GM19468 (cell line): ENCODE measurements at regions not wholly inside any gene's neighbourhood (a gene's known extent, or its start where the extent isn't known, plus 50 kb on each side); places are given as distances from the start of the nearest gene placed in this dataset.
"Not testable (repeated sequence)": the region's sequence is repeated elsewhere in the genome, so short reads cannot be mapped to it uniquely, and the experiment has no call there.

Source experiments
- ATAC-seq: cut with Tn5 transposase; IDR thresholded peaks from one replicate; pipeline ENCODE4 v1.9.1; 2021; ENCODE audit warnings: mild to moderate bottlenecking, moderate library complexity, moderate number of reproducible peaks; ENCODE audit not compliant: unreplicated experiment; ENCODE audit errors: extremely low read depth

DNA sequence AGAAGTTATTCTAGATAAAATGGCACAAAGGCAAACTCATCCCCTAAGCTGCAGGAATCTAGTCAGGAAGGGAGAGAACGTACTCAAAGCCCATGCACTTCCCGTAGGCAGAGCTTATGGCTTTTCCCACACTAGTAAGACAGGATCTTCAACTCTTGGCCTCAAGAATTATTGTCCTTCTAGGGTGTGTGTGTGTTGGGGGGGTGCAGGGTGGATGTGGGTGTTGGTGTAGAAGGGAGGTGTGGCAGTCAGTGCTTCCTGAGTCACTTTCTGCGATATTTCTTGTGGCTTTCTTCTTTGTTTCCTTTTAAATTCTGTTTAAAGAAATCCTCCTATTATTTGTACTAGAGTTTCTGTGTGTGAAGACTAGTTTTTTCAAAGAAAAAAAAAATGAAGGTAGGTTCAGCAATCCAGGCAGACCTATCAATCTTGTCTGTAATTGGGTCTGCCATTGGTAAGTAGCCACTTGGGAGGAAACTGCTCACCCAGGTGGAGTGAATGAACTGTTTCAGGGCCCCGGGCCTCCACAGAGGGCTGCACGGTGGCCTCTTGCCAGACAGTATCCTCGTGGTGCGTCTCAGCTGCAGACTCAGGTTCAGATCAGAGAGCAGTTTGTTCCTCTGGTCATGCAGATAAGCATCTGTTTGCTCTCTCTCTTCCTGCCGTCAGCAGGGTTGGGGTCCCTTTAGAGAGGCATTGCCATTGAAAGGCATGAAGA is 131.9 kb downstream of the NPR3 start:
- ATAC-seq = no peak

DNA sequence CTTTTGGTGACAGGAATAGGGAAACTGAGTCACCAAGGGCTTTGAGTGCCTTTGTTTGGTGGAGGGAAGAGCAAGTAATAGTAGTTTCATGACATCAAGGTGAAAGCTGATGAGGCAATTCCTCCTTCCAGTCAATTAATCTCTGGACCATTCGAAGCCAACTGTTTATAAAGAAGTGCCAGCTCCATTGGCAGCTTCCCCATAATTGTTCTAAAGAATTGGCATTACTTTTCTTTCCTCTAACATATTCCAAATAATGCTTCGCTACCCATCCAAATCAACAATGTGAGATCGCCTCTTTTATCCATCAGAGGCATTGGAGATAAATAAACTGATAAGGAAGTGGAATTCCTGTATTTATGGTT is 132.4 kb downstream of the NPR3 start:
- ATAC-seq = no peak

DNA sequence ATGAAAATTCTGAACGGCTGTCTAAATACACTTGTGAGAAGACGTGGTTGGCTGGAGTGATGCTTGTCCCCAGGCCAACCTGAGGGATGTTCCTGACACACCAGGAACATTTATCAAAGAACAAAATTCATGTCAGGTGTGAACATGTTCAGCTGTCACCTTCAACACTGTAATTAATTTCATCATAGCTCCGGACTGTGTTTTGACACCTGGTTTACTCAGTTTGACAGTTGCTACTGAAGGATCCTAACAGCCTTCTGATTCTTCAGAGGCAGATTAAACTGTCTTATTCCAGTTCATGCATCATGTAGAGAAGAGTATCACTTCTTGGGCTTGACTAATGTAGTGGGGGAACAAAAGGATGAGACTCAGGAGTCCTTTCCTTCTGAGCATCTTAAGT is 134.1 kb downstream of the NPR3 start:
- ATAC-seq = no peak

DNA sequence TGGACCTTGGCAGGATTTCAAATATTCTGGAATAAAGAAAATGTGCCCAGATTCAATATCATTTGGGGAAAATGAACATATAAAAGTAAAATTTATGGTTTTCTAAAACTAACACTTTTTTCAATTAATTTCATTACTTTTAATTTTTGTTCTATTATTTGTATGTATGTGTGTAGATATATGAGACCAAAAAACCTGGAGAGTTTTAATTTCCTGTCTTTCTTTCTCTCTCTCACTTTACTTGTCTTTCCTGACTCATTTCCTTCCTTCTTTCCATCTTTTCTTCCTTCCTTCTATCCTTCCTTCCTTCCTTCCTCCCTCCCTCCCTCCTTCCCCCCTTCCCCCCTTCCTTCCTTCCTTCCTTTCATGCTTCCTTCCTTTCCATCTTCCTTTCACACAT is 137.0 kb downstream of the NPR3 start:
- no peak for ATAC-seq

- ATAC-seq = no peak
Observed at GRCh38 chr5:32848681-32849080, 137.6 kb downstream of the NPR3 start.

GRCh38 chr5:32850817-32851496 is 139.8 kb downstream of the NPR3 start:
- ATAC-seq = no peak

DNA sequence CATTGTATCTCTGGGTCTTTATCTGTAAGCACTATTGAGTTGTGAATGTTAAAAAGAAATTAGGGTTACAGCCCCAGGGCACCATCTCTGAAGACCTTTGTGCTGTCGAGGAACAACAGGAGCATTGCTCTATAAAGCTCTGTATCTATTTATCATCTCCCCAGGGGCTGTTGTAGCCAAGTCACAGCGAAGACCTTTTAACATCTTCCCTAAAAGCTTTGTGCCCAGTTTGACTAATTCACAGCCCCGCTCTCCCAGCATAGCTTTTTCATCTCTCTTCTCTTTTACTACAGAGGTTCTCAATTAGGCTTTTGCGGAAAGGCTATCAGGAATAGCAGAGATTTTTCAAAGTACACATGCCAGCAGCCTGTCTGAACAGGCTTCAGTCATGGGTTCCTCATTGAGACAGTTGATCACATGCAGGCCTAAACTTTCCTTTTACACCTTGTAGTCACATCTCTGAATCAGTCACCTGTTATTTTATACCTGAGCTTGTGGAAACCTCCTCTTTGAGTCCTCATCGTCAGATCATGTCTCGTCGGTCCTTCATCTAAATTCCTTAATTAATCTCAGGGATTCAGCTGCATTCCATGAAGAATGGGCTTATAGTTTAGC is 140.5 kb downstream of the NPR3 start:
- ATAC-seq = no peak

DNA sequence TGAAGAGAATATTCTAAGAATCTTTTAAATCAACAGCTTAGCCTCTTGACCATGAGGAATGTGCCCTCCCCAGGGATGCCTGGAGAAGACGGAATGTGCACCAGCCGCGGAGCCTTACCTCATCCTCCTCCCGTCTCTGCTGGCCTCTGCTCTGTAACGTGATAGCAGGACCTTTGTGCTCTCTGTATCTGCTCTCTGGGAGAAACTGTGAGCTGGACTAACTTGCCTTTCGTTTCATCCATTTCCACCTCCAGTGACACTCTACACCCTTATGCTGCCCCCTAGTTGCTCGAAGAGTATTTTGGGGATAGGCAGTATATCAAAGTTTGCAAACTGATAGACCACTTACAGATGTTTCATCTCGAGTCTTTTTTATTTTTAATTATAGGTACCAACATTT is 141.4 kb downstream of the NPR3 start:
- no peak for ATAC-seq

- no peak for ATAC-seq
Observed at GRCh38 chr5:32852976-32853375, 141.9 kb downstream of the NPR3 start.

GRCh38 chr5:32854473-32854872 is 143.4 kb downstream of the NPR3 start:
- ATAC-seq = no peak

DNA sequence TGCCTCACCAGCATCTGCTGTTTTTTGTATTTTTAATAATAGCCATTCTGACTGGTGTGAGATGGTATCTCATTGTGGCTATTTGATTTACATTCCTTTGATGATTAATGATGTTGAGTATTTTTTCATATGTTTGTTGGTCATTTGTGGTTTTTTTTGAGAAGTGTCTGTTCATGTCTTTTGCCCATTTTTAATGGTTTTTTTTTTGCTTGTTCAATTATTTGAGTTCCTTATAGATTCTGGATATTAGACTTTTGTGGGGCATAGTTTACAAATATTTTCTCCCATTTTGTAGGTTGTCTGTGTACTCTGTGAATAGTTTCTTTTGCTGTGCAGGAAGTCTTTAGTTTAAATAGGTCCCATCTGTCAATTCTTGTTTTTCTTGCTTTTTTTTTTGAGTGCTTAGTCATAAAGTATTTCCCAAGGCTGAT is 148.1 kb downstream of the NPR3 start:
- ATAC-seq = no peak

GRCh38 chr5:32865475-32865874 is 154.4 kb downstream of the NPR3 start:
- ATAC-seq = no peak

- ATAC-seq = no peak
Observed at GRCh38 chr5:32866138-32866537, 155.0 kb downstream of the NPR3 start.

- ATAC-seq = no peak
Observed at GRCh38 chr5:32869216-32869615, 158.1 kb downstream of the NPR3 start.

GRCh38 chr5:32876791-32877190 is 165.7 kb downstream of the NPR3 start:
- no peak for ATAC-seq

DNA sequence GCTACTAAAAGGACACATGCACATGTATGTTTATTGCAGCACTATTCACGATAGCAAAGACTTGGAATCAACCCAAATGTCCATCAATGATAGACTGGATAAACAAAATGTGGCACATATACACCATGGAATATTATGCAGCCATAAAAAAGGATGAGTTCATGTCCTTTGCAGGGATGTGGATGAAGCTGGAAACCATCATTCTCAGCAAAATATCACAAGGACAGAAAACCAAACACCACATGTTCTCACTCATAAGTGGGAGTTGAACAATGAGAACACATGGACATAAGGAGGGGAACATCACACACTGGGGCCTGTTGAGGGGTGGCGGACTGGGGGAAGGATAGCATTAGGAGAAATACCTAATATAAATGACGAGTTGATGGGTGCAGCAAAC is 168.2 kb downstream of the NPR3 start:
- not testable (repeated sequence) for ATAC-seq

GRCh38 chr5:32880796-32881195 is 169.7 kb downstream of the NPR3 start:
- ATAC-seq = no peak

DNA sequence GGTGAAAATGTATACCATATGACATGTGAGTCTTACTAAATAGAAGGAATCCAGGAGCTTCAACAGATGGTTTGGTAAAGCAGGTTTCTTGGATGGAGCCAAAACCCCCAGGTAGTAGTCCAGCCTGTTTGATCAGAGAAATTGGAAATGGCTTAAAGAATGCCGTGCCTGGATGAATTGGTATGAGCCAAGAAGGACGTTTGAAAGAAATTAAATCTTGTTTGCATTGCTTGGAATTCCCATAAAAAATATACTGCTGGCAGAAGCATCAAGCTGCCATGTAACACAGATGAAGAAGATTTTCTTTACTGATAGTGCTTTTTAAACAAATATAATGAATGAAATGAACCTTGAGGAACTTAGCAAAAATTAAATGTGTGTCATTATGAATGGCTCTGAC is 176.3 kb downstream of the NPR3 start:
- ATAC-seq = no peak

DNA sequence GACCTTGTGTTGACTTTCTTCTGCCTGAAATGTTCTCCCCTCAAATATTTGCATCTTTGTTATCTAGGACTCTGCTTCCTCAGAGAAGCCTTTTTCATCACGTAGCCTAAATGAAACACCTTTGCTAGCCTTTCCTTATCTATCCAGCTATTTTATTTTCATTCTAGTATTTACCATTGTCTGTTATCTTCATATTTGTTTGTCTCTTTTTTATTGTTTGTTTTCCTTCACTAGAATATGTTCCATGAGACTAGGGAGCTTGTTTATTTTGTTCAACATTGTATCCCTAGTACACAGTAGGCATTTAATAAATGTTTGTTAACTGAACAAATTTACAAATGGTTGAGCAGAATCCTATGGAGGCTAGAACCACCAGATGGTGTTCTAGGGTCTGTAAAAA is 178.0 kb downstream of the NPR3 start:
- ATAC-seq = no peak

DNA sequence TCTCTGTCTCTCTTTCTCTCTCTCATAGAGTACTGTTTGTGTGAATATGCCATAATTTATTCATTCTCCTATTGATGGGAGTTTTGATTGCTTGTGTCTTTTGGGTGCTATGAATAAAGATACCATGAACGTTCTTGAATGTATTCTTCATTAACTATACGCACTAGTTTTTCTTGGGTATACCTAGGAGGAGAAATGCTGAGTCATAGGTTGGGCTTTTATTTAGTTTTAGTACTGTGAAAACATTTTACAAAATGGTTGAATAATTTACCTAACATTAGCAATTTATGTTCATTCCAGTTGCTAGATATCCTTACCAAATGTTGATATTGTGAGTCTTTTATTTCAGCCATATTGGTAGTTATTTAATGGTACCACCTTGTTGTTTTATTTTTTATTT is 192.5 kb downstream of the NPR3 start:
- no peak for ATAC-seq

GRCh38 chr5:32908641-32909040 is 197.5 kb downstream of the NPR3 start:
- no peak for ATAC-seq

DNA sequence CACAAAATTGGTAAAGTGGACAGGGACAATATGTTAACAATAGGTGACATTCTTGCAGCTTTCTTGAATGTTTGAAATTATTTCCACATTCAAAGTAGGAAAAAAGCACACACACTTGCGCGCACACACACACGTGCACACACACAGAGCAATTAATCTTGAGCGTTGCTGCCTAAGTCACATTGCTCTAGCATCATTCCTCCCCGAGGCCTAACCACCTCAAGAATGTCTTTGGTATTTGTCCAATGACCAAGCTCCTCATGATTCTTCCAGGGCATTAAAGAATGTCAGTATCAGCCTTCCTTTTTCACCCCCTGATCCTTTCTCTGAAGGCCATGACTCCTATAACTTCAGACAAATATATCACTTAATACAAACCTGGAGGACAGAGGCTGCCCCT is 198.1 kb downstream of the NPR3 start:
- ATAC-seq = no peak
